ENCODE measurements at regions not wholly inside any gene's neighbourhood (a gene's known extent, or its start where the extent isn't known, plus 50 kb on each side); places are given as distances from the start of the nearest gene placed in this dataset.
A peak's percentile ranks its signal among the peaks of the same experiment; 100 is the strongest.

DNA sequence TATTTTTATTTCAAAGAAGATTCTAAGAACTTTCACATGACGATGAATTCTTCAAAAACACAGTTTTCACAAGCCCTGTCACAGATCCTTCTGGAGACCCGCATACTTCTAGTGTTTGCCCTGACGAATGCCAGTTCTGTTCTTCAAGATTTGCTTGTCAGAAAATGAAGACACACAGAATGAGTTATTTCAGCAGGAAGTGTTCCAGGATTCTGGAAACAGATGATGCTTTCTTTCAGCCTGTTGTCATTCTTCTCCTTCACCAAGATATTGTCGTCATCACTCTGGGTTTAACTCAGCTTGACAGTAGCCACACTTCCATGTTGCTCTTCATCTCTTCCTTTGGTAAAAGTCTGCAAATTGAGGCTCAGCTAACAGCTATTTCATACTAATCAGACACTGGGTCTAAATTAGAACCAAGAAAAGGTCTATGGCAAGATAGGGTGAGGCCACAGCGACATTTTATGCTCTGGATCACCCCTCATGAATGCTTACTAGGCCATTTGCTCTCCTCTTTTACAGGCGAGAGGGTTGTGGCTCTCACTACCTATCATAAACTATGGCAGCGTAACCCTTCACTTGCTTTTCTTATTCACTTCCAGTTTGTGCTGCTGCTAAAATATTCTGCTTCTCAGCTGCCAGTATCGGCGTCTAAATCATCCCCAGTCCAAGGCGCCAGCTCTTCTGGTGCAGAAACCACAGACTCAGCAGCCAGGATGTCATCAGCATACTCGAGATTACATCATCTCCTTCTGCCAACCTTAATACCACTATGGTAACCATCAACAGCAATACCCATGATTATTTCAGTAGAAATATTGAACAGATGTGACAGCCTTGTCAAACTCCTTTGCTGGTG, 159.6 kb upstream of the TBCA start:
- no peaks in the 10 kb centered on the region for H3K9me3 ChIP-seq
- peaks cover 0 to 11% of the 10 kb centered on the region in 2 donors for H3K27me3 ChIP-seq
- ATAC-seq (peak; percentile 26), DNase-seq (no peak)
- intact Hi-C loops (cut with DNase I): no loop called here
- no peaks in the 10 kb centered on the region for H3K4me1 ChIP-seq
- TF ChIP-seq, protein P1, sequence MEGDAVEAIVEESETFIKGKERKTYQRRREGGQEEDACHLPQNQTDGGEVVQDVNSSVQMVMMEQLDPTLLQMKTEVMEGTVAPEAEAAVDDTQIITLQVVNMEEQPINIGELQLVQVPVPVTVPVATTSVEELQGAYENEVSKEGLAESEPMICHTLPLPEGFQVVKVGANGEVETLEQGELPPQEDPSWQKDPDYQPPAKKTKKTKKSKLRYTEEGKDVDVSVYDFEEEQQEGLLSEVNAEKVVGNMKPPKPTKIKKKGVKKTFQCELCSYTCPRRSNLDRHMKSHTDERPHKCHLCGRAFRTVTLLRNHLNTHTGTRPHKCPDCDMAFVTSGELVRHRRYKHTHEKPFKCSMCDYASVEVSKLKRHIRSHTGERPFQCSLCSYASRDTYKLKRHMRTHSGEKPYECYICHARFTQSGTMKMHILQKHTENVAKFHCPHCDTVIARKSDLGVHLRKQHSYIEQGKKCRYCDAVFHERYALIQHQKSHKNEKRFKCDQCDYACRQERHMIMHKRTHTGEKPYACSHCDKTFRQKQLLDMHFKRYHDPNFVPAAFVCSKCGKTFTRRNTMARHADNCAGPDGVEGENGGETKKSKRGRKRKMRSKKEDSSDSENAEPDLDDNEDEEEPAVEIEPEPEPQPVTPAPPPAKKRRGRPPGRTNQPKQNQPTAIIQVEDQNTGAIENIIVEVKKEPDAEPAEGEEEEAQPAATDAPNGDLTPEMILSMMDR (IDR thresholded peaks at IDR 0.05): no peak
- no peak overlapping the region for H3K4me3 ChIP-seq
- no peak overlapping the region for H3K27ac ChIP-seq
- H3K36me3 ChIP-seq: no peaks in the 10 kb centered on the region

DNA sequence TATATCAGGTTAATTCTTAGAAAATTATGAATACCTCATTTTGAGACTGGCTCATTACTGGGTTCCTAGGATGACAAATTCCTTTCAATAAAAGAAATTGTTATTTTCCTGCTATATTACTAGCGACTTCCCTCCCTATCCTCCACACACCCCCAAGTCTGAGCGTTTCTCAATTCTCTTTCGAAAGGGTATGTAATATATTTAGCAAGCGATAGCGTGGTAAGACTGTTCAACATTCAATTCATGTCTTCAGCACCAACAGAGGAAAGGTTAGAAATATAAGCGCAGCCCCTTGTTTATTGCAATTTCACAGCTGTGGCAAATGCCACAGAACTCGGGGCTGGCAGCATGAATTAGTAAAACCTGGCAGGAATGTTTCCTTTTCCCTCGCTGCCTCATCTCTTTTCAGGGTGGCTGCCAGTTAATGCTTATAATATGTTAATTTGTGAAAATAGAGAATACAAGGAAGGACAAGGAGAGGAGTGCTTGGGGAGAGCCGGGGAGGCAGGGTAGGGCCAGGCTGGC, 152.7 kb upstream of the TBCA start:
- TF ChIP-seq, protein P1 (IDR thresholded peaks at IDR 0.05): no peak
- Histone ChIP-seq H3K9me3 (no peaks in the 10 kb centered on the region), H3K36me3 (no peaks in the 10 kb centered on the region), H3K27me3 (no peaks in the 10 kb centered on the region), H3K4me1 (no peaks in the 10 kb centered on the region), H3K4me3 (no peak overlapping the region), H3K27ac (no peak overlapping the region)
- DNase-seq (no peak), ATAC-seq (no peak)
- intact Hi-C loops (cut with DNase I): no loop called here

DNA sequence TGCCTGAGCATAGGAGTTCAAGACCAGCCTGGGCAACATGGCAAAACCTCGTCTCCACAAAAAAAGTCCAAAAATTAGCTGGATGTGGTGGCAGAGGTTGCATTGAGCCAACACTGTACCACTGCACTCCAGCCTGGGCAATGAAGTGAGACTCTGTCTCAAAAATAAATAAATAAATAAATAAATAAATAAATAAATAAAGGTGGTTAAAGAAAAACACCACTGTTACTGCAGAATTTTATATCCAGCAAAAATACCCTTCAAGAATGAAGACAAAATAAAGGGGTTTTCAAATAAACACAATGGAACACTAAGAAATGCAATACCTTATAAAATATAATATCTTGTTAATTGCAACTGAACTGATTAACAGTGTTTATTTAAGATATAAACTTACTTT, 150.2 kb upstream of the TBCA start:
- ATAC-seq: no peak
- H3K27me3 ChIP-seq: no peaks in the 10 kb centered on the region
- TF ChIP-seq, protein P1 (IDR thresholded peaks at IDR 0.05): no peak

DNA sequence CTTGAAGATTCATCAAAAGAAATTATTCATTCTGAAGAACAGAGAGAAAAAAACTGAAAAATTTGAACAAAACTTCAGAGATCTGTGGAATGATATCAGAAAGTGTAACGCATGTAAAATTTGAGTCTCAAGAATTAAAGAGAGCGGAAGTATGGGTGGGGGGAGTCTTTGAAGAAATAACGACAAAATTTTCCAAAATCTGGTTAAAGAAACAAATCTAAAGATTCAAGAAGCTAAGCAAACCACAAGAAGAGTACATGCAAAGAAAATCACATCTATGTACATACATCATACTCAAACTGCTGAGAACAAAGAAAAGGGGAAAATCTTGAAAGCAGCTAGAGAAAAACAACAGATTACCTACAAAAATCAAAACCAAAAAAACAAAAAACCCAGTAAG, 149.4 kb upstream of the TBCA start:
- TF ChIP-seq, protein P1 (IDR thresholded peaks at IDR 0.05): no peak
- ATAC-seq: no peak
- no peak for DNase-seq
- H3K36me3 ChIP-seq: no peaks in the 10 kb centered on the region
- intact Hi-C loops (cut with DNase I): no loop called here
- no peaks in the 10 kb centered on the region for H3K27me3 ChIP-seq
- H3K4me1 ChIP-seq: no peaks in the 10 kb centered on the region
- H3K27ac ChIP-seq: no peak overlapping the region
- no peak overlapping the region for H3K4me3 ChIP-seq
- H3K9me3 ChIP-seq: no peaks in the 10 kb centered on the region

More for the DNA sequence above, 150.2 kb upstream of the TBCA start:
- Histone ChIP-seq H3K36me3 (no peaks in the 10 kb centered on the region), H3K9me3 (no peaks in the 10 kb centered on the region), H3K27ac (no peak overlapping the region), H3K4me1 (no peaks in the 10 kb centered on the region), H3K4me3 (no peak overlapping the region)
- intact Hi-C loops (cut with DNase I): no loop called here
- DNase-seq: no peak

DNA sequence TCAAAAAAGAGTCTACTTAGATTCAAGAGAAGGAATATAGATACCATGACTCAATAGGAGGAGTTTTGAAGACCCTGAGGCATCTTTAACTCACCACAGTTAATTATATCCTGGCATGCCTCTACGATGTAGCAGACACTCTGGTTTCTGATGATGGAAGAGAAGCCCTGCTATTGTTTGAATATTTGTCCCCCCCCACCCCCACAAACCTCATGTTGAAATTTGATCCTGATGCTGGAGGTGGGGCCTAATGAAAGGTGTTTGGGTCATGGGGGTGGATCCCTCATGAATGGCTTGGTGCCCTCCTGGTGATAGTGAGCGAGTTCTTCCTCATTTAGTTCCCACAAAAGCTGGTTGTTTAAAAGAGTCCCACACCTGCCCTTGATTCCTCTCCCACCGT, 147.9 kb upstream of the TBCA start:
- TF ChIP-seq, protein P1 (IDR thresholded peaks at IDR 0.05): no peak
- DNase-seq (no peak), ATAC-seq (no peak)
- intact Hi-C loops (cut with DNase I): no loop called here
- no peak overlapping the region for H3K27ac ChIP-seq
- no peaks in the 10 kb centered on the region for H3K36me3 ChIP-seq
- H3K4me1 ChIP-seq: no peaks in the 10 kb centered on the region
- H3K9me3 ChIP-seq: no peaks in the 10 kb centered on the region
- no peaks in the 10 kb centered on the region for H3K27me3 ChIP-seq
- H3K4me3 ChIP-seq: no peak overlapping the region
